K562 (cell line): ENCODE measurements at regions not wholly inside any gene's neighbourhood (a gene's known extent, or its start where the extent isn't known, plus 50 kb on each side); places are given as distances from the start of the nearest gene placed in this dataset.

Experiments used
- ASH1L ChIP-seq: fragments of 450-650 bp; IDR thresholded peaks from 2 replicates; pipeline ENCODE4 v1.6.1; 2018; ENCODE audit warnings: borderline replicate concordance, mild to moderate bottlenecking, low read depth; ENCODE audit not compliant: partially characterized antibody
- CHCHD3 ChIP-seq: fragments of 250-450 bp; sonication (Bioruptor Pico); IDR thresholded peaks from 2 replicates; pipeline ENCODE4 v2.1.2; 2022; ENCODE audit warnings: mild to moderate bottlenecking
- DPF2 ChIP-seq: fragments of 450-650 bp; IDR thresholded peaks from 2 replicates; pipeline ENCODE4 v1.6.1; 2016
- HMGN3 ChIP-seq: IDR thresholded peaks from 2 replicates; pipeline ENCODE4 v1.6.1; 2011; ENCODE audit warnings: borderline replicate concordance, low read depth, mild to moderate bottlenecking, mixed read lengths, low read length; ENCODE audit not compliant: insufficient read length; ENCODE audit errors: extremely low read depth
- KLF13 ChIP-seq: fragments of 450-650 bp; IDR thresholded peaks from 2 replicates; pipeline ENCODE4 v1.6.1; 2016; ENCODE audit warnings: missing genetic modification characterization, low read depth, mild to moderate bottlenecking, missing compliant biosample characterization, moderate library complexity, borderline replicate concordance
- MAFF ChIP-seq: IDR thresholded peaks from 2 replicates; pipeline ENCODE4 v1.6.1; 2012; ENCODE audit warnings: low read length, improper control_type of control experiment
- MBD2 ChIP-seq: sonication (generic); IDR thresholded peaks from 2 replicates; pipeline ENCODE4 v1.6.1; 2016; ENCODE audit warnings: low read depth, borderline replicate concordance
- MEF2D ChIP-seq: conservative IDR thresholded peaks from 2 replicates; pipeline ENCODE4 v1.6.1; 2016; ENCODE audit warnings: low read depth, missing genetic modification characterization, missing compliant biosample characterization
- NRF1 ChIP-seq, 2 experiments: fragments of 450-650 bp; IDR thresholded peaks in 1 of 2; conservative IDR thresholded peaks in 1 of 2; 2 replicates each; pipeline ENCODE4 v1.6.1; 2014; ENCODE audit warnings: mild to moderate bottlenecking in 2 of 2
- NUFIP1 ChIP-seq: fragments of 450-650 bp; IDR thresholded peaks from 2 replicates; pipeline ENCODE4 v1.6.1; 2018; ENCODE audit not compliant: partially characterized antibody
- RBM25 ChIP-seq: fragments of 200-400 bp; formaldehyde crosslinking; IDR thresholded peaks from 2 replicates; pipeline ENCODE4 v1.6.1; 2018; ENCODE audit warnings: low read length, low read depth, moderate library complexity; ENCODE audit not compliant: severe bottlenecking
- SAP30 ChIP-seq: fragments of 200-600 bp; sonication (generic); IDR thresholded peaks from 2 replicates; pipeline ENCODE4 v1.6.1; 2012; ENCODE audit warnings: borderline replicate concordance, low read depth, mild to moderate bottlenecking, moderate library complexity, low read length, control low read depth, inconsistent platforms; ENCODE audit not compliant: insufficient read depth, poor library complexity, severe bottlenecking
- SIRT6 ChIP-seq: IDR thresholded peaks from one replicate; pipeline ENCODE4 v1.6.1; 2012; ENCODE audit warnings: low read depth, mild to moderate bottlenecking, control low read depth, inconsistent platforms, low read length, moderate library complexity
- SOX6 ChIP-seq: fragments of 450-650 bp; IDR thresholded peaks from 2 replicates; pipeline ENCODE4 v1.6.1; 2014; ENCODE audit warnings: mild to moderate bottlenecking
- SREBF1 ChIP-seq: fragments of 150-350 bp; IDR thresholded peaks from 2 replicates; pipeline ENCODE4 v1.6.1; 2014; ENCODE audit warnings: antibody characterized with exemption, low read depth, low read length, borderline replicate concordance
- UBTF ChIP-seq, 2 experiments: IDR thresholded peaks; 2 replicates each; pipeline ENCODE4 v1.6.1; 2012; ENCODE audit warnings: improper control_type of control experiment in 2 of 2, low read depth in 2 of 2, low read length in 2 of 2, borderline replicate concordance in 1 of 2
- ZC3H8 ChIP-seq: fragments of 450-650 bp; IDR thresholded peaks from 2 replicates; pipeline ENCODE4 v1.6.1; 2017
- ZNF146 ChIP-seq: IDR thresholded peaks from one replicate; pipeline ENCODE4 v1.6.1; 2018; ENCODE audit warnings: missing compliant biosample characterization; ENCODE audit not compliant: unreplicated experiment
- ZNF24 ChIP-seq: fragments of 450-650 bp; IDR thresholded peaks from 2 replicates; pipeline ENCODE4 v1.6.1; 2016
- TF ChIP-seq, protein P1 (sequence below), 2 experiments: fragments of 450-650 bp in 1 of 2; sonication (generic) in 1 of 2; formaldehyde crosslinking; conservative IDR thresholded peaks; 2 replicates each; pipeline versions ENCODE4 v1.4.0 to v1.8.1; 2020 to 2022; ENCODE audit warnings: mild to moderate bottlenecking in 1 of 2, missing genetic modification reagents in 1 of 2
- TF ChIP-seq, protein P2 (sequence below), 2 experiments: IDR thresholded peaks in 1 of 2; conservative IDR thresholded peaks in 1 of 2; 2 replicates each; pipeline ENCODE4 v1.6.1; 2016; ENCODE audit warnings: low read depth in 2 of 2, mild to moderate bottlenecking in 1 of 2, missing compliant biosample characterization in 1 of 2, missing genetic modification characterization in 1 of 2, moderate library complexity in 1 of 2
- TF ChIP-seq, protein P3 (sequence below): fragments of 450-650 bp; IDR thresholded peaks from 2 replicates; pipeline ENCODE4 v1.6.1; 2016; ENCODE audit warnings: antibody characterized with exemption

DNA sequence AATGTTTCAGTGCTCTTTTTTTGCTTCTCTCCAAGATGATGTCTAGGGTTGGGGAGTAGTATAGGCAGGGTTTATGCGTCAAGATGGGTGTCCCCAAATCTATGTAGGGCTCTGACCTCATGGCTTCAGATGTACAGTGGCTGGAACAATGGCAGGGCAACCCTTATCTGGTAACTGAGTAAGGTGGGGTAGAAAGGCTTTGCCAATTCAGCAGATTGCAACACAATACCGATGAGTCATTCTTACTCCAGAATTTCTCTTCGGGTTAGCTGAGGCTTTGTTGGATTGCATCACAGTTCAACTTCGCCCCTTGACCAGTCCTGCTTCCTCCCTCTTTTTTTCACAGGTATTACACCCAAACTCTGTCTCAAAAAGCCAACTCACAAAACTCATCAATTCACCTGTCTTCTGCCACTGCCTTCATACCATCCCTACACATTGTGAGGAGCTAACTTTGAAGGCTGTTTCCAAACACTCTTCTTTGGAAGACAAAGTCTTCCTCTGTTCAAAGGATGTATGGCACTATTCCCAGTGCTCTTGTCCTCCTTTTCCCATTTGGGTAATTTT lies 190.2 kb upstream of the CNOT2 start (continued):
- TF ChIP-seq, protein P1, sequence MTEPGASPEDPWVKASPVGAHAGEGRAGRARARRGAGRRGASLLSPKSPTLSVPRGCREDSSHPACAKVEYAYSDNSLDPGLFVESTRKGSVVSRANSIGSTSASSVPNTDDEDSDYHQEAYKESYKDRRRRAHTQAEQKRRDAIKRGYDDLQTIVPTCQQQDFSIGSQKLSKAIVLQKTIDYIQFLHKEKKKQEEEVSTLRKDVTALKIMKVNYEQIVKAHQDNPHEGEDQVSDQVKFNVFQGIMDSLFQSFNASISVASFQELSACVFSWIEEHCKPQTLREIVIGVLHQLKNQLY (CRISPR knock-in tag; conservative IDR thresholded peaks at IDR 0.05): no peak
- TF ChIP-seq RBM25: no peak
- TF ChIP-seq, protein P2, sequence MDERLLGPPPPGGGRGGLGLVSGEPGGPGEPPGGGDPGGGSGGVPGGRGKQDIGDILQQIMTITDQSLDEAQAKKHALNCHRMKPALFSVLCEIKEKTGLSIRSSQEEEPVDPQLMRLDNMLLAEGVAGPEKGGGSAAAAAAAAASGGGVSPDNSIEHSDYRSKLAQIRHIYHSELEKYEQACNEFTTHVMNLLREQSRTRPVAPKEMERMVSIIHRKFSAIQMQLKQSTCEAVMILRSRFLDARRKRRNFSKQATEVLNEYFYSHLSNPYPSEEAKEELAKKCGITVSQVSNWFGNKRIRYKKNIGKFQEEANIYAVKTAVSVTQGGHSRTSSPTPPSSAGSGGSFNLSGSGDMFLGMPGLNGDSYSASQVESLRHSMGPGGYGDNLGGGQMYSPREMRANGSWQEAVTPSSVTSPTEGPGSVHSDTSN (CRISPR knock-in tag; IDR thresholded peaks at IDR 0.05; ENCODE audit: low read depth): no peak
- TF ChIP-seq, protein P2 (tag; conservative IDR thresholded peaks at IDR 0.05; ENCODE audit: low read depth): 0 out of 2 replicates have a peak, but pooled peaks have one; percentile 6
- TF ChIP-seq SOX6: peak; percentile 99
- TF ChIP-seq SIRT6: no peak
- no peak for TF ChIP-seq HMGN3
- peak; percentile 95 for TF ChIP-seq DPF2
- no peak for TF ChIP-seq CHCHD3 (CRISPR knock-in tag)
- TF ChIP-seq NUFIP1: no peak
- TF ChIP-seq MBD2: 0 out of 2 replicates have a peak, but pooled peaks have one; percentile 30
- TF ChIP-seq UBTF (IDR thresholded peaks at IDR 0.05; ENCODE audit: borderline replicate concordance in 1 of 2, low read depth in 2 of 2, low read length in 2 of 2): no peak
- no peak for TF ChIP-seq SAP30
- TF ChIP-seq NRF1 (conservative IDR thresholded peaks at IDR 0.05 in 1 of 2, IDR thresholded peaks at IDR 0.05 in 1 of 2): no peak
- TF ChIP-seq ZNF146 (CRISPR knock-in tag): no peak
- no peak for TF ChIP-seq ASH1L
- no peak for TF ChIP-seq ZNF24
- no peak for TF ChIP-seq SREBF1
- TF ChIP-seq MEF2D (tag): 0 out of 2 replicates have a peak, but pooled peaks have one; percentile 5
- no peak for TF ChIP-seq KLF13 (tag)
- TF ChIP-seq, protein P3, sequence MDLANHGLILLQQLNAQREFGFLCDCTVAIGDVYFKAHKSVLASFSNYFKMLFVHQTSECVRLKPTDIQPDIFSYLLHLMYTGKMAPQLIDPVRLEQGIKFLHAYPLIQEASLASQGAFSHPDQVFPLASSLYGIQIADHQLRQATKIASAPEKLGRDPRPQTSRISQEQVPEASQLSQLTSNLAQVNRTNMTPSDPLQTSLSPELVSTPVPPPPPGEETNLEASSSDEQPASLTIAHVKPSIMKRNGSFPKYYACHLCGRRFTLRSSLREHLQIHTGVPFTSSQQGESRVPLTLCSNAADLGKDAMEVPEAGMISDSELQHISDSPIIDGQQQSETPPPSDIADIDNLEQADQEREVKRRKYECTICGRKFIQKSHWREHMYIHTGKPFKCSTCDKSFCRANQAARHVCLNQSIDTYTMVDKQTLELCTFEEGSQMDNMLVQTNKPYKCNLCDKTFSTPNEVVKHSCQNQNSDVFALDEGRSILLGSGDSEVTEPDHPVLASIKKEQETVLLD: no peak; the same call in 1 of the 2 replicates
- no peak for TF ChIP-seq ZC3H8
- peak; percentile 69 for TF ChIP-seq MAFF
